Activated CD4-positive, alpha-beta T cell treated with anti-CD3 and anti-CD28 coated beads, Interleukin-2, amount 50 U/mL, for 24 hours (primary cell): ENCODE measurements at regions not wholly inside any gene's neighbourhood (a gene's known extent, or its start where the extent isn't known, plus 50 kb on each side); places are given as distances from the start of the nearest gene placed in this dataset.
"Not testable (repeated sequence)": the region's sequence is repeated elsewhere in the genome, so short reads cannot be mapped to it uniquely, and the experiment has no call there.

Experiments
- DNase-seq, 2 donors: peaks; one replicate each; pipeline ENCODE4 v3.0.0-alpha.2; 2020; ENCODE audit warnings: low read depth in 1 of 2, low spot score in 1 of 2

DNA sequence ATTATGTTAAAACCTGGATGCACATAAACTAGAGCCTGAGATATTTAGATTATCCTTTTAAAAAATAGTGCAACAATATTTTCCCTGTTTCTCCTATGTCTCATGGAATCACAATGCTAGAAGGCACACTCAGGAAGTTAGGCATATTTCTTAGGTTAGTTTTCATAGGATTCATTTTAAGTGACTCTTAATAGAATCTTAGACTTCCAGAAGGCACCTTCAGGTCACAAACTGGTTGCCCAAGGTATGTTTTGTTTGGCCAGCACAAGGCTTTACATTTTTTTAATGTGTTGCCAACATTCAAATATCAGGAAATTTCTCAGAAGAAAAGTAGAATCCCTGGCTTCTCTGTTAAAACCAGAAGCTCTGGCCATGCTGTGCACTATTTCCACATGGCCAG lies 129.3 kb downstream of the LNPK start:
- no peak for DNase-seq

DNA sequence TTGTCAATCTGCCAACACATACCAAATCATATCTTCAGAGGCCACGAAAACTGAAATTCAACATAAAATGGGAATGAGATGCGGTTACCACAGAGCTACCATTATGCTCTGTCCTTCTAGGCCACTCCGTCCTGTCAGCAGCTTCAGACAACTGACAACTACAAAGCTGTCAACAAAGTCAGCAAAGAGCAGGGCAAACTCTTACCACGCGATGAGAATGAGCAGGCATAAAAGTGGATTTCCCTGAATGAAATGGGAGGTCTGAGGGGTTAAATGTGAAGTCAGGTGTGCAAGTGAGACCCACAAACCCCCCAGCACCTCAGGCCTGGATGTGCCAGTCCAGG lies 130.1 kb downstream of the LNPK start:
- no peak for DNase-seq

DNA sequence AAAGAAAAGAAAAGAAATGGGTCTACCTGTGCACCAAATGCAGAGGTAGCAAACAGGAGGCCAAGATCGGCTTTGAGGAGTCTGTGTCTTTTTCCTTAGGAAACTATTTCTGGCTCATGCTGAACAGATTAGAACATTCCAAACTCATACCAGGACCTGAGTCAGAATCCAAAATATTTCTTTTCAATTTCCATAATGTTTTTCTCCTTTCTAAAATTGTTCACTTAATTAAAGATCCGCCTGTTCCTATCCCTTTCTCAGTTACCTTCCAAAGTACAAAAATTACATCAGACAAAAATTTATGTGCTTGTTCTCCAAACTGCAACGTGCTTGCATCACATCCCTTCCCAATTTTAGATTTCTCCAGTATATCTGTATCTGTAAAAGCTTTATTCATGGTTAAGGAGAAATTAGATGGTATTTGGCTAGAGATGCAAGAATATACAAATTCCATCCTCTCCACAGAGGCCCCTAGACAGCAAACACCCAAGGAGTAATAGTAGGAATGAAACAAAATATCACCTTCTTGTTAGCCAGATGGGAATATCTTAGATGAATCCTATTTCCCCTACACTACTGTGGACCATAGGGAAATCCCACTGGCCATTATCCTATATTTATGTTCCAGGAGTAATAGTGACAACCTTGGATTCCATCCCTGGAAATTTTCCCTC lies 130.6 kb downstream of the LNPK start:
- DNase-seq = no peak

DNA sequence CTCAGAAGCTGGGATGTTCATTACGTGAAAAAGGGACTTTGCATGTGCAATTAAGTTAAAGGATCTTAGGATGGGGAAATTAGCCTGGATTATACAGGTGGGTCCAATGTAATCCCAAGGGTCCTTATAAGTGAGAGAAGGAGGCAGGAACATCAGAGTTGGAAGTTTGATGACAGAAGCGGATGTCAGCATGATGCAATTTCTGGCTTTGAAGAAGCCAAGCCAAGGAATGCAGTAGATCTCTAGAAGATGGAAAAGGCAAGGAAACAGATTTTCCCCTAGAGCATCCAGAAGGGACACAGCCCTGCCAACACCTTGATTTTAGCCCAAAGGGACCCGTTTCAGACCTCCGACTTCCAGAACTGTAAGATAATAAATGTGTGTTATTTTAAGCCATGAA lies 136.4 kb downstream of the LNPK start:
- no peak for DNase-seq

DNA sequence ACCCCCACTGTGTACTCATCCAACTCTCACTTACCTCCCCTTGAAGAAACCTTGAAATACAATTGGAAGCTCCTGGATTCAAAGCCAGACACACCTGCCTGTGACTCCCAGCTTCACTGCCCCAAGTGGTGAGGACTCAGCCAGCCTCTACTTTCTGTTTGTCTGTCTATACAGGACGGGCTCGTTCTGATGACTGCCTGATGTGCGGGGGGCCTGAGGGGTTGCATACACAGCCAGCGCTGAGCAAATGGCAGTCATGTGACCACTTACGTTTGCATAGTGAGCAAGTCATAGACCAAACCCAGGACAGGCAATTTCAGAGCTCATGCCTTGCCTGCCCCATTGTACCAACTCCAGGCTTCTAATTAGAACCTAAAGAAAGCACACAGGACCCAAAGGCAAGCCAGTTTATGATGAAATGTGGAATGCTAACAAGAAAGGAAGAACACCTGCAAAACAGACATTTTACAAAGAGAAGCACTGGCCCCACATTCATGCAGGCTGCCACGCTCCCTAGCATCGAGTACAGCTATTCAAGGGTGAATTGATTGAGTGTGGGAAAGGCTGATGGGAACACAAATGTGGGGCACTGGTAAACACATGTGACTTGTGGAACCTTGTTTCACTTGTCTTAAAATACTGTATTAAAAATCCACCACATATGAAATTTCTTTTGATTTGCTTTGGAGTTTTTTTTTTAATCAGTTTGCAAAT lies 137.8 kb downstream of the LNPK start:
- DNase-seq = no peak

DNA sequence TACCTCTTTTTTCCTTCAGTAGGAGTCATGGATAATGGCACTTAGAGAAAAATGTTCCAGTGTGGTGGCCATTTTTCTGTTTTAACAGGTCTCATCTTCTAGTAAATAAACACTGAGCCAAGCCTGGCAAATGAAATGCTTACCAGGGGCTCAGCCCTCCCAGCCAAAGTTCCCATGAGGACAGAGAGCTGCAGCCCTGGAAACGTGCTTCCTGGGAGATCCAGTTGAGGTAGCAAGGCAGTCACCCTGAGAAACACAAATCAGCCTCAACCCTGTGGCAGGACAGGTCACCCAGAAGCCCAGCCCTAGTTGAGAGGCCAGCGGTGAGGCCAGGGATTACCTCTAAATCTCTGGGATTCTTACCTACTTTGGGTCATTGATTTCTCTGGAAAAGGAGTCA lies 140.1 kb downstream of the LNPK start:
- no peak for DNase-seq

DNA sequence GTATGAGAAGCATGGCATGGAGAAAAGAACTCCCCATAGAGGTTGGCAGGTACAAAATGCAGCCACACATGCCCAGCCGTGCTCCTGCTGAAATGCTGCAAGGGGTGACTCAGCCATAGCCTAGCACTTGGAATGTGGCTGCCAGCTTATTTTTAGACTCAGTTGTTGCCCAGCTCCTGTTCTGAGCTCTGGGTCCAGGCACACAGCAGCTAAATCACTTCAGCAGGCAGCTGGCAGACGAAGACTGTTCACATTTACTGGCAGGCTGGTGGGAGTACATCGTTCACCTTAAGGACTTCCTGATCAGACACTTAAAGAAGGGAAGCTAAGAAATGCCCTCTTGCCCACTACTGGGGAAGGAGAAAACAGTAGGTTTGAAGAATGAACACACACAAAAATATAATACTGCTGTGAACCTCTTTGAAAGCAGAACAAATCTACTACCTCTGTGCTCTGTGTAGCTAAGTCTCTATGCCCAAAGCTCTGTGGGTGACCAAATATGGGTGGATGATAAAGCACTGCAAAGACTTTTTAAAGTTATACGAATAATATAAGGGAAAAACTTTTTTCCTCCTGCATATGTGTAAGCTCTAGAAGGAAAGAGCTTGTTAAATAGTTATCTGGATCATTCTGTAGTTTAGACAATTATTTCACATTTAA lies 146.1 kb downstream of the LNPK start:
- DNase-seq = no peak

DNA sequence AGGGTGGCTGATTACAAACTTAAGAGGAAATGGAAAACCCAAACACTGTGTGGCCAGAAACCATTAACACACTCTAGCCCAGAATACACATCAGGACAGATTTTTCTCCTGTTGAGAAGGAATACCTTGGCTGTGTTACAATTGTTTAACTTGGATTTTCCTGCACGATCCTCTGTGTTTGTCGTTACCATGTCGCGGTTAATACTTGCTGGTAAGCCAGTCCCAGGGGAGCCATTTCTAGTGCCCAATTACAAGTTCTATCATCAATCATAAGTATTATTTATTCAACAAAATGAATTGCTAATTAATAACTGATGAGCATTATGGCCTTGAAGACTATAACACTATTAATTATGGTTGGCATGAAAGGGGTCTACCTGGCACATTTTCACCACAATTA lies 146.8 kb downstream of the LNPK start:
- DNase-seq = no peak

DNA sequence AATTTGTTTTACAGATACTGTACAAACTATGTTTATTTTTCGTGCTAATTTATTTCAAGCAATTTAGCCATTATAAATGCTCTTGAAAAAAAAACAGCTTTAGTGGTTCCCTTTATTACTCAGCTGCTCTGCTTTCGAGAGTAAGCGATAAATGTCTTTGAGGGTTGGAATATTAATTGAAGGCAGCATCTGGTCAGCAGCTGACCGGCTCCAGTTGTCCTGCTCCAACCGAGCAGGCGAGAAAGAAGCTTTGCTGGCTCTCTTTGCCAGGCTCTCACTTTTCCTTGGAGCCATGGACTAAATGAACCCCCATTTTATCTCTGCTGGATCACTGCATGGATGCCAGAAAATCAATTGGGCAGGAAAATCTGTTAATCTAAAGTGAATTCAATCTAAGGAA lies 147.4 kb downstream of the LNPK start:
- DNase-seq = no peak

DNA sequence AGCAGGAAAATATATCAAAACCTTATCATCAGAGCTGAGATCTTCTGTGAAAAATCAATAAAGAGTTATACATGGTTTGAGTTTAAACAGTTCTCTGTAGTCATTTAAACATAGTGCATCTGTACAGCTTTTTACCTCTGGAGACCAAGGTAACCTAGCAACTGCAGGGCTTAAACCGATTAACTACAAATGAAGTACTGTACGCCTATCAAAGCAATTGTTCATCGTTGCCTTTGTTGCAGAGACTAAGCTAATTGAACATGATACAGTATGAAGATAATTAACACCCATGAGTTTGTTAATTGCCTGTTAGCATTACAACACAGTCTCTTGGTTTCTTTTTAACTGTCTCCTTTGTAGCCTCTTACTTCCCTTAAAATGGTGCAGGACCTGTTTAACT lies 147.9 kb downstream of the LNPK start:
- no peak for DNase-seq

DNA sequence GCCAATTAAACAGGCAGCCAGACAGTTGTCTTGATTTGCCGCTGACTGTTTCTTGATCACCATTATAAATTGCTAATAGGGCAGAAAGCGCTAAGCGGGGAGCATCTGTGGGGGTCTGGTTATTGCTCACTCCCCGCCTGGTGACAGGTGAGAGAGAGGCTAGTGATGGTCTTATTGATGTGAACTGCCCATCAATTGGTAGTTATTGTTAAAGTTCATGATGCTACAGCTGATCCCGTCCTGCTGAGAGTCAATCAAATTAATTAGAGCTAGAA lies 148.5 kb downstream of the LNPK start:
- DNase-seq = no peak

DNA sequence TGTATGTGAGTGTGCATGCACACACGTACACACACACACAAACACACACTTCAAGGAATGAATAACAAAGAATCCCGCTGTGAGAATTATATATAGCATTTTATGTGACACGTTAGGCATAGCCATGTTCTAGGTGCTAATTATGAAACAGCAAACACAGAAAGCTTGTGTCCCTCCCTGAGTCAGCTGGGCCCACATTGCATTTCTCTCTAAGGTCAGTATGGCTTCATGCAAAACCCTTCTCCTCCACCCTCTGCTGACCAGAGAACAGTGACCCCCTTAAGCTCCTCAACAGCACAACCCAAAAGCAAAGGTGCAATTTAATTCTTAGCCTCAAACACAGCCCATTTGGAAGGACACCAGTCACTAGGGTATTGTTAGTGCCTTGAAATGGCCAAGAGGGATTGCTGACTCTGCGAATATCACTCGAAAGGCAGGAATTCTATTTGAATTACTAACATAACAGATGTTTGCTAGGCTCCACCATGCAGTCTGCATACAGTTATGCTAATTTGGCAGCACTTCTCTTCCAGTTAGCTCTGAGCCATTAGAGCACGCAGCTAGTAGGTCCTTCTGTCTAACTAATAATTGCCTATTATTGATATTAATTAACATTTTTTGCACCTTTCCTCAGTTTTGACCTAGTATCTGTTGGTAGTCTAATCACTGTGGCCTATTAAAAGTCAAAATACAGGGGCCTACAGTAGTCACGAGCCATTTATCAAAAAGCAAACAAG lies 149.0 kb downstream of the LNPK start:
- no peak for DNase-seq

DNA sequence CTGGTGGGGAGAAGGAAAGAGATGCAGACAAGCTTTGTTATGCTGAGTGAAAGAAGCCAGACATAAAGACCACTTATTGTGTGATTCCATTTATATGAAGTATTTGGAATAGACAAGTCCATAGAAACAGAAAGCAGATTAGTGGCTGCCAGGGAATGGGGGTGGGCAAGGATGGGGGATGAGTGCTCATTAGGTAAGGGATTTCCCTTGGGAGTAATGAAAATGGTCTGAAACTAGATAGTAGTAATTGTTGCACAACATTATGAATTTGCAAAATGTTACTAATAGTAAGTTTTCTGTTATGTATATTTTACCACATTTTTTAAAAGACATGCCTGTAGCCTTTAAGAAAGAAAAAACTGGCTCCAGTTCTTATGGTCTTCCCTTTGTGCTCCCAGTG lies 154.9 kb downstream of the LNPK start:
- no peak for DNase-seq

DNA sequence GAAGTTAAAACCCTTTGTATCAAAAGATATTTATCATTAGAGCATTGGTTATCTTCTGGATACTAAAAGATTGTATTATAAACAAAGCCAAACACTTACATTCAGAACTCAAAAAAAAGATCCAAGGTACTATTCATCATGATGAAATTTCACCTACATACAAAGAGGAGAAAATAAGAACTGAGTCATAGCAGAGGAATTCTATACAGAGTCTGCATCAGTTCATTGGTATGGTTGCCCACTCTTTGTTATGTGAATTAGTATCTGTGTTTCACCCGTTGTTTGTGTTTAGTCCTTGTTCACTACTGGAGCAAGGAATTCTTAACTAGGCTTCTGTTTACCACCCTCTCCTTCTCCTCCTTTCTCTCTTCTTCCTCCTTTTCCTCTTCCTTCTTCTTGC lies 157.9 kb downstream of the LNPK start:
- DNase-seq = no peak

DNA sequence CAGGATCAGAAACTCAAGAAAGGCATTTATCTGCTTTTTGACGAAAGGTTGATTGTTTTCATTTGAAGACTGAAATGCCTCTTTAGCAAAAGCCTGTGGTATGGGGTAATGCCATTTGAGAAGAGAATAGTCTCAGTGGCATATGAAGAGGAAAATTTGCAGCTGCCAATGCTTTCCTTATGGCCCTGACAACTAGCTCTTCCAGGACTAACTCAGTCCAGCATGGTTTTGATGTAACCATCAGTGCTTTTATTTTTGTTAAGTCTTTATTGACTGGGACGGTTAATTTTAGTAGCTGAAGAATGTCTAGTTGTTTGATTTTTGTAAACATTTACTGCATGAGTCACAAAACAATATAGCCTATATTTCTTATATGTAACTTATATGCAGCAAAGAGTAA lies 158.4 kb downstream of the LNPK start:
- DNase-seq = no peak

DNA sequence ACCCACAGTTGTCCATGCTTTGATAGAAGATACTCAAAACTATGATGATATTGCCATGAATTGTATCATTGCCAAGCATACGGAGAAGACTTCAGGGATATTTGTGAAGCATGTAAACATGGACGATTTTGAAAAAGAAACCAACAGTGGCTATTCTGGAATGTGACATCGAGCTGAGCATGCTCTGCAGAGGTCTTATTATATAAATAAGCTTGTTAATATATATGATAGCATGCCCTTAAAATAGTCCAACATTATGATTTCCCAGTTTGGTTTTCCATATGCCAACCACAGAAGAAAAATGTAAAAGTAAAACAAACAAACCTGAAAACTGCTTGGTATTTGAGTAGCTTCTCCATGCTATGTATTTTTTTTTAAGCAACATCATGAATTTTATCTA lies 159.1 kb downstream of the LNPK start:
- DNase-seq = no peak

DNA sequence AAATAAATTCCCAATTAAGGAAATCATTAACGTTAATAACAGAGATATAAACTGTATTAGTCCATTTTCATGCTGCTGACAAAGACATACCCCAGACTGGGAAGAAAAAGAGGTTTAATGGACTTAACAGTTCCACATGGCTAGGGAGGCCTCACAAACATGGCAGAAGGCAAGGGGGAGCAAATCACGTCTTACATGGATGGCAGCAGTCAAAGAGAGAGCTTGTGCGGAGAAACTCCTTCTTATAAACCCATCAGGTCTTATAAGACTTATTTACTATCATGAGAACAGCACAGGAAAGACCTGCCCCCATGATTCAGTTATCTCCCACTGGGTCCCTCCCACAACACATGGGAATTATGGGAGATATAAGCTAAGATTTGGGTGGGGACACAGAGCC lies 161.3 kb downstream of the LNPK start:
- DNase-seq = not testable (repeated sequence)

DNA sequence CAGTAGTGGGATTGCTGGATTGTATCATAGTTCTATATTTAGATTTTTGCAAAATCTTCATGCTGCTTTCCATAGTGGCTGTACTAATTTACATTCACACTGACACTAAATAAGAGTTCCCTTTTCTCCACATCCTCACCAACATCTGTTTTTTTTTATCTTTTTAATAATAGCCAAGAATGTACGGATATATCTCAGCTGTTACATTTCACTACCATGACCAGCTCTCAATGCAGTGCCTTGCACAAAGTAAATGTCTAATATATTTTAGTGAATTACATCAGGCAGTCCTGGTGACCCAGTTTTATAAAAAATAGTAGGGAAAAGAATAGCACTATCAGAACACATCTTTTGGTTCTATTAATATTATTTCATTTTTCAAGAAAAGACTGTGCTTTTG lies 161.8 kb downstream of the LNPK start:
- DNase-seq = no peak

DNA sequence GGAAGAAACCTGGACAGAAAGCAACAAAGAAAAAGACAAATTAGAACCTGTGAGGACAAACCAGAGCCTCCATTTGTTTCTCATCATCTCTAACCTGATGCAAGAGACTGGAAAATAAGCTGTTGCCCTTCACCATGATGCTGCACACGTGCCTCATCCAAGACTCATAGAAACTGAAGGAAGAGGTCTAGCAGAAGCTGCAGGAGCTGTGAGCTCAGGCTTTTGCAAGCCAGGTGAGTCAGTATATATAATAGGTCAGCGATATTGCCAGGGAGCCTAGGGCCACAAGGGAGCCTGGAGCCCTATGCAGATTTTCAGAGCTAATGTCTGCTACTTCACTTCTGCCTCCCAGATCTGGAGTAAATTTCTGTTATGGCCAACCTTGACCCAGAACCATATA lies 163.1 kb downstream of the LNPK start:
- DNase-seq = no peak

DNA sequence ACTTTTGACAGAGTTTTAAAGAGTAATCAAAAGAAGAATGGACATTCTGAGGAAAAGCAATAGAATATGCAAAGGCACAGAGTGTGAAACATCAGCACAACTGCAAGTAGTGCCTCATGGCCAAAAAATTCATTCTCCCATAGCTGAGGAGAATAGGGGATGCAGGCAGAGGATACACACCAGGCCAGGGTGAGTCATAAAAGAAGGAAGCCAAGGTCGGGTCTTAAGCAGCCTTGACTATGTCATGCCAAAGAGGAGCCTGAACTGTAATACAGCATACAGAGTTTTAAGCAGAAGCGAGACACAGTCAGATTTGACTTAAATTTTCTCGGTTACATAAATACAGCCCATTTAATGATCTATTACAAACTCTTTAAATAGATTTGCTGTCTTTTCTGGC lies 165.0 kb downstream of the LNPK start:
- DNase-seq = no peak

DNA sequence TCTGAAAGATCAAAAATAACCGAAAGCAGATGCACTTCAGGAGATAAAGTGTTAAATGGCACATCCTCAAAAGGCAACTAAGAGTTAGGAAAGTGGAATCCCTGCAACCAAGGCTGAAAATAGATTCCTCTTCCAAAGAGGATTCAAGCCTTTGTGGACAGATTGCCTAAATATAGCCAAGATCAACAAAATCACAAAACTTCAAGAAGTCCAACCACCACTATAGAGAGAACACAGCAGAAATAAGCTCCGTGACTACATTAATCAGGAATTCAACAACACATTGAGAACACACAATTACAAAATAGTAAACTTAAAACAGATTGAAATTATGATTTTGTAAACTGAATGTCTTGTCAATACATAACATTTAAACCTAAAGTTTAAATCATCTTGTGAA lies 165.7 kb downstream of the LNPK start:
- DNase-seq = no peak

DNA sequence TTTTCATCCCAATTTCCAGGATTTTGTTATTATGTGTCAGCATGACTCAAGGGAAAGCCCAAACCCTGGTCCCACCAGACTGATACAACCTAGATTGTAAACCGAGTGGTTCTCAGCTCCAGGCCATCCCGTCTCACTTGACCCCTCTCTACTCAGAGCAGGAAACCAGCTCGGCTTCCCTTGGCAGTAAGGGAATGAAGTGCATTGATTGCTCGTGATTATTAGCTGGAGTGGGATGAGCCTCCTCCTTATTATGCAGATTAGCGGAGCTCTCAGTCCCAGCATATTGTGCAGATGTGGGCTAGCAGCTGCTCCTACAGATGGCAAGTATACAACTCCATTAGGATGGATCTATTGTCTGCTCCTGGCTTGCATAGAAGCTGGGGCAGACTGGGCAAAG lies 167.6 kb downstream of the LNPK start:
- no peak for DNase-seq
